GM12864 (cell line): ENCODE measurements at regions not wholly inside any gene's neighbourhood (a gene's known extent, or its start where the extent isn't known, plus 50 kb on each side); places are given as distances from the start of the nearest gene placed in this dataset.

Experiments
- DNase-seq: peaks from one replicate; pipeline ENCODE4 v3.0.0-alpha.2; 2011; ENCODE audit warnings: low read depth
- H3K4me3 ChIP-seq: 2 replicates; pipeline ENCODE4 v1.5.1; 2011; ENCODE audit warnings: mild to moderate bottlenecking, low read depth, low read length, control low read depth
- TF ChIP-seq, protein P1 (sequence below): IDR thresholded peaks from 2 replicates; pipeline ENCODE4 v1.5.1; 2011; ENCODE audit warnings: low read depth, mild to moderate bottlenecking, moderate library complexity, low read length, control low read depth, inconsistent platforms; ENCODE audit errors: missing control alignments

- TF ChIP-seq, protein P1, sequence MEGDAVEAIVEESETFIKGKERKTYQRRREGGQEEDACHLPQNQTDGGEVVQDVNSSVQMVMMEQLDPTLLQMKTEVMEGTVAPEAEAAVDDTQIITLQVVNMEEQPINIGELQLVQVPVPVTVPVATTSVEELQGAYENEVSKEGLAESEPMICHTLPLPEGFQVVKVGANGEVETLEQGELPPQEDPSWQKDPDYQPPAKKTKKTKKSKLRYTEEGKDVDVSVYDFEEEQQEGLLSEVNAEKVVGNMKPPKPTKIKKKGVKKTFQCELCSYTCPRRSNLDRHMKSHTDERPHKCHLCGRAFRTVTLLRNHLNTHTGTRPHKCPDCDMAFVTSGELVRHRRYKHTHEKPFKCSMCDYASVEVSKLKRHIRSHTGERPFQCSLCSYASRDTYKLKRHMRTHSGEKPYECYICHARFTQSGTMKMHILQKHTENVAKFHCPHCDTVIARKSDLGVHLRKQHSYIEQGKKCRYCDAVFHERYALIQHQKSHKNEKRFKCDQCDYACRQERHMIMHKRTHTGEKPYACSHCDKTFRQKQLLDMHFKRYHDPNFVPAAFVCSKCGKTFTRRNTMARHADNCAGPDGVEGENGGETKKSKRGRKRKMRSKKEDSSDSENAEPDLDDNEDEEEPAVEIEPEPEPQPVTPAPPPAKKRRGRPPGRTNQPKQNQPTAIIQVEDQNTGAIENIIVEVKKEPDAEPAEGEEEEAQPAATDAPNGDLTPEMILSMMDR, result no peak
- DNase-seq, result no peak
- no peak overlapping the region for H3K4me3 ChIP-seq
Measured at GRCh38 chr2:56456791-56457190, 273.0 kb downstream of the CCDC85A start.

DNA sequence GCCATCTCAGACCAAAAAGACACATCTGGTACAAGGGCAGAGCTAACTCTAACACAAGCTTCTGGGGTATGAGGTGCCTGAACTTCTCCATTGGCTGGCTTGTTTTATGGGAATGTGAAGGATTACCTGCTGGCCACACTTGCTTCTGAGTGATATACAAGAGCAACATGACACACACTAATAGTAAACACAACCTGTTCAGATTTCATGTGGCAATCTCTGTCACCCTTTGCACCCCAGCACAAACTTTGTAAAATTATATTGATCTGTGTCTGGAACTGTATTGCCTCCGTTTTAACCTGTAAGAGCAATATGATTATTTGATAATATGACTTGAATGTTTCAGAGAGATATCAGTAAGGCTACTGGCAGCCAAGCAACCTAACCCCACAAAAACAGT is 276.7 kb downstream of the CCDC85A start:
- TF ChIP-seq, protein P1, result no peak
- H3K4me3 ChIP-seq, result no peak overlapping the region
- DNase-seq, result no peak

GRCh38 chr2:56464066-56464465 is 280.3 kb downstream of the CCDC85A start:
- H3K4me3 ChIP-seq, result no peak overlapping the region
- no peak for DNase-seq
- TF ChIP-seq, protein P1, result no peak

DNA sequence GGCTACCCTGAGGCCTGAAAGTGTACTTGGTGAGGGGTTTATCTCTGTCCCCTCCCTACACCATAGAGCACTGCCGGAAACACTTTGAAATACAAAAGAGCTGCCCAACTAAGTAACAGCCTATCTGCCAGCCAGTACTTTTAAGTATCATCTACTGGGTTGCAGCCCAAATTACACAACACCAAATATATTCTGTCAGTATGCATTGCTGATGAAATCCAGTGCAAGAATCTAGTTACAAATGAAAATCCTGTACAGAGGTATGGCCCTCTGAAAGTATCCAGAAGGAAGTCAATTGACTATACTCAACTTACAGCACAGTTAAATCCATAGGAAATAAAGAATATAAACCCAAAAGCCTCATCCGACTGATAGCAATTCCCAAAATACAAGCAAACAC is 280.8 kb downstream of the CCDC85A start:
- no peak overlapping the region for H3K4me3 ChIP-seq
- TF ChIP-seq, protein P1, result no peak
- DNase-seq, result no peak

DNA sequence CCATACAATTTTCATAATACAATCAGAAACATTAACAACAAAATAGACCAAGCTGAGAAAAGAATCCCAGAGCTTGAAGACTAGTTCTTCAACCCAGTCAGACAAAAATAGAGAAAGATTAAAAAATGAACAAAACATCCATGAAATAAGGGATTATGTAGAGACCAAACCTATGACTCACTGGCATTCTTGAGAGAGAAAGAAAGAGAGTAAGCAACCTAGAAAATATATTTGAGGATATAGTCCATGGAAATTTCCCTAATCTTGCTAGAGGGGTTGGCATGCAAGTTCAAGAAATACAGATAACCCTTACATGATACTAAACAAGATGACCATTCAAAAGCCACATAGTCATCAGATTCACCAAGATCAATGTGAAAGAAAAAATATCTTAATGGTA is 281.7 kb downstream of the CCDC85A start:
- TF ChIP-seq, protein P1, result no peak

DNA sequence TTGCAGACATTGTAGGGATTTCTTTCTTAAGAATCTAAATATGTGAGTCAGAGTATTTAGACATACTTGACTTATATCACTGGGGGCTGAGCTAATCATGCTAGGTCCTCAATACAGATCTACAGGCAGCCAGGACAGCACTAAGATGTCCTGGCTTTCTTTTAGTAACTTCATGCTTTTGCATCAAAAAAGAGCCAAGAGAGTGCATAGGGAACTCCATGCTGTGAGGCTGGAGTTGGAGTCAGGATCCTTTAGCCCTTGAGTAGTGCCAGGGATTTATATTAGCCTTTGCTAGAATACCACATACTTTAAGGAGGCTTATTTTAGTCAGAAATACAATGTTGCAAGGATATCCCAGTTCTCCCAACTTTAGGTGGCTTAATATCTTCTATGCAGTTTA is 289.7 kb downstream of the CCDC85A start:
- H3K4me3 ChIP-seq, result no peak overlapping the region
- TF ChIP-seq, protein P1, result no peak
- no peak for DNase-seq

More for the DNA sequence above, 281.7 kb downstream of the CCDC85A start:
- no peak for DNase-seq
- H3K4me3 ChIP-seq, result no peak overlapping the region

- DNase-seq, result no peak
- TF ChIP-seq, protein P1, result no peak
- no peak overlapping the region for H3K4me3 ChIP-seq
Measured at GRCh38 chr2:56474412-56475158, 290.8 kb downstream of the CCDC85A start.
